Breast epithelium (tissue), 3 donors: ENCODE measurements at regions not wholly inside any gene's neighbourhood (a gene's known extent, or its start where the extent isn't known, plus 50 kb on each side); places are given as distances from the start of the nearest gene placed in this dataset.

Source experiments
- POLR2A ChIP-seq: fragments of 450-650 bp; IDR thresholded peaks from one replicate; pipeline ENCODE4 v1.6.1; 2016; ENCODE audit warnings: antibody characterized with exemption, mild to moderate bottlenecking, moderate library complexity
- POLR2AphosphoS5 ChIP-seq, 3 donors: sonication (generic); formaldehyde crosslinking; IDR thresholded peaks; one replicate each; pipeline ENCODE4 v1.6.1; 2017; ENCODE audit warnings: antibody characterized with exemption in 3 of 3
- TF ChIP-seq, protein P1 (sequence below), 3 donors: fragments of 450-650 bp; IDR thresholded peaks; one replicate each; pipeline ENCODE4 v1.5.1; 2016 to 2017; ENCODE audit warnings: antibody characterized with exemption in 3 of 3, mild to moderate bottlenecking in 3 of 3, moderate library complexity in 3 of 3

DNA sequence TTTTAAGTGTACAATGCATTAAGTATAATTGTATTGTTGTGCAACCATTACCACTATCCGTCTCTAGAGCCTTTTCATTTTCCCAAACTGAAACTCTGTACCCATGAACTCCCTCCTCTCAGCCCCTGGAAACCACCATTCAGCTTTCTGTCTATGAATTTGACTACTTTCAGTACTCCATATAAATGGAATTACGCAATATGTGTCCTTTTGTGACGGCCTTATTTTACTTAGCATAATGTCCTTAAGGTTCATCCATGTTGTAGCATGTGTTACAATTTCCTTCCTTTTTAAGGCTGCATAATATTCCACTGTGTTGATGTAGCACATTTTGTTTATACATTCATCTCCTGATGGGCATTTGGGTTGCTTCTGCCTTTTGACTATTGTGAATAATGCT lies 143.6 kb upstream of the KCNG1 start:
- TF ChIP-seq, protein P1, sequence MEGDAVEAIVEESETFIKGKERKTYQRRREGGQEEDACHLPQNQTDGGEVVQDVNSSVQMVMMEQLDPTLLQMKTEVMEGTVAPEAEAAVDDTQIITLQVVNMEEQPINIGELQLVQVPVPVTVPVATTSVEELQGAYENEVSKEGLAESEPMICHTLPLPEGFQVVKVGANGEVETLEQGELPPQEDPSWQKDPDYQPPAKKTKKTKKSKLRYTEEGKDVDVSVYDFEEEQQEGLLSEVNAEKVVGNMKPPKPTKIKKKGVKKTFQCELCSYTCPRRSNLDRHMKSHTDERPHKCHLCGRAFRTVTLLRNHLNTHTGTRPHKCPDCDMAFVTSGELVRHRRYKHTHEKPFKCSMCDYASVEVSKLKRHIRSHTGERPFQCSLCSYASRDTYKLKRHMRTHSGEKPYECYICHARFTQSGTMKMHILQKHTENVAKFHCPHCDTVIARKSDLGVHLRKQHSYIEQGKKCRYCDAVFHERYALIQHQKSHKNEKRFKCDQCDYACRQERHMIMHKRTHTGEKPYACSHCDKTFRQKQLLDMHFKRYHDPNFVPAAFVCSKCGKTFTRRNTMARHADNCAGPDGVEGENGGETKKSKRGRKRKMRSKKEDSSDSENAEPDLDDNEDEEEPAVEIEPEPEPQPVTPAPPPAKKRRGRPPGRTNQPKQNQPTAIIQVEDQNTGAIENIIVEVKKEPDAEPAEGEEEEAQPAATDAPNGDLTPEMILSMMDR (IDR thresholded peaks at IDR 0.05), result no peak
- no peak for TF ChIP-seq POLR2A
- TF ChIP-seq POLR2AphosphoS5 (IDR thresholded peaks at IDR 0.05), result no peak
